Breast epithelium (tissue), 3 donors: ENCODE measurements at regions not wholly inside any gene's neighbourhood (a gene's known extent, or its start where the extent isn't known, plus 50 kb on each side); places are given as distances from the start of the nearest gene placed in this dataset.

ENCODE experiments used
- POLR2A ChIP-seq: fragments of 450-650 bp; IDR thresholded peaks from one replicate; pipeline ENCODE4 v1.6.1; 2016; ENCODE audit warnings: antibody characterized with exemption, mild to moderate bottlenecking, moderate library complexity
- POLR2AphosphoS5 ChIP-seq, 3 donors: sonication (generic); formaldehyde crosslinking; IDR thresholded peaks; one replicate each; pipeline ENCODE4 v1.6.1; 2017; ENCODE audit warnings: antibody characterized with exemption in 3 of 3
- TF ChIP-seq, protein P1 (sequence below), 3 donors: fragments of 450-650 bp; IDR thresholded peaks; one replicate each; pipeline ENCODE4 v1.5.1; 2016 to 2017; ENCODE audit warnings: antibody characterized with exemption in 3 of 3, mild to moderate bottlenecking in 3 of 3, moderate library complexity in 3 of 3

DNA sequence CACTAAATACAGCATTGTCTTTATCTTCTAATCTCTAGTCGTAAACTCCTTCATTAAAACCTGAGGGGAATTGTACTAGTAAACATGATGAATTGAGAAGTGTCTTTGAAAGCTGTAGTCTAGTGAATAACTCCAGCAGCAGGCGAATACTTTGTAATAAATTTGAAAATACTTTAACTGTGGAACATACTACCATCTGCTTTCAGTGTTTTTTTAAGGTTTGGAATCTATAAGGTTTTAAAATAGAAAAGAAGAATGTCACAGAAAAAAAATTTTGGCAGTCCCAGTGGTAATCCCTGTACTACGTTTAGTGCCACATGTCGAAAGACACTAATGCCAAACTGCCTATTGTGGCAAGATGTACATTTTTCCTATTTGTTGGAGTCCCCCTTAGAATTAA lies 379.0 kb upstream of the NUDT12 start:
- TF ChIP-seq, protein P1, sequence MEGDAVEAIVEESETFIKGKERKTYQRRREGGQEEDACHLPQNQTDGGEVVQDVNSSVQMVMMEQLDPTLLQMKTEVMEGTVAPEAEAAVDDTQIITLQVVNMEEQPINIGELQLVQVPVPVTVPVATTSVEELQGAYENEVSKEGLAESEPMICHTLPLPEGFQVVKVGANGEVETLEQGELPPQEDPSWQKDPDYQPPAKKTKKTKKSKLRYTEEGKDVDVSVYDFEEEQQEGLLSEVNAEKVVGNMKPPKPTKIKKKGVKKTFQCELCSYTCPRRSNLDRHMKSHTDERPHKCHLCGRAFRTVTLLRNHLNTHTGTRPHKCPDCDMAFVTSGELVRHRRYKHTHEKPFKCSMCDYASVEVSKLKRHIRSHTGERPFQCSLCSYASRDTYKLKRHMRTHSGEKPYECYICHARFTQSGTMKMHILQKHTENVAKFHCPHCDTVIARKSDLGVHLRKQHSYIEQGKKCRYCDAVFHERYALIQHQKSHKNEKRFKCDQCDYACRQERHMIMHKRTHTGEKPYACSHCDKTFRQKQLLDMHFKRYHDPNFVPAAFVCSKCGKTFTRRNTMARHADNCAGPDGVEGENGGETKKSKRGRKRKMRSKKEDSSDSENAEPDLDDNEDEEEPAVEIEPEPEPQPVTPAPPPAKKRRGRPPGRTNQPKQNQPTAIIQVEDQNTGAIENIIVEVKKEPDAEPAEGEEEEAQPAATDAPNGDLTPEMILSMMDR (IDR thresholded peaks at IDR 0.05) = no peak
- no peak for TF ChIP-seq POLR2AphosphoS5 (IDR thresholded peaks at IDR 0.05)
- no peak for TF ChIP-seq POLR2A
